Loucy (cell line): ENCODE measurements at regions not wholly inside any gene's neighbourhood (a gene's known extent, or its start where the extent isn't known, plus 50 kb on each side); places are given as distances from the start of the nearest gene placed in this dataset.

Source experiments
- H2AFZ ChIP-seq: fragments of 200-600 bp; sonication (generic); 2 replicates; pipeline ENCODE4 v1.6.0; 2016; ENCODE audit warnings: antibody characterized with exemption, mild to moderate bottlenecking, low read length, moderate library complexity
- H3F3A ChIP-seq: fragments of 200-600 bp; 2 replicates; pipeline ENCODE4 v1.6.0; 2016; ENCODE audit warnings: antibody characterized with exemption, low read depth, mild to moderate bottlenecking
- H3K27me3 ChIP-seq: fragments of 200-600 bp; sonication (generic); 2 replicates; pipeline ENCODE4 v1.6.1; 2014; ENCODE audit warnings: low read length, mild to moderate bottlenecking; ENCODE audit not compliant: insufficient read depth, poor library complexity, severe bottlenecking
- H3K36me3 ChIP-seq: fragments of 200-600 bp; sonication (generic); 2 replicates; pipeline ENCODE4 v1.6.1; 2016; ENCODE audit warnings: low read length; ENCODE audit not compliant: insufficient read depth
- H3K4me1 ChIP-seq: fragments of 200-600 bp; sonication (generic); 2 replicates; pipeline ENCODE4 v1.5.1; 2014; ENCODE audit warnings: low read length, mild to moderate bottlenecking; ENCODE audit not compliant: insufficient read depth, poor library complexity, severe bottlenecking
- H3K4me2 ChIP-seq: fragments of 200-600 bp; sonication (generic); 2 replicates; pipeline ENCODE4 v1.6.0; 2014; ENCODE audit warnings: antibody characterized with exemption, low read length, low read depth, mild to moderate bottlenecking; ENCODE audit not compliant: poor library complexity, severe bottlenecking
- H3K4me3 ChIP-seq: fragments of 200-600 bp; sonication (generic); 2 replicates; pipeline ENCODE4 v1.5.1; 2014; ENCODE audit warnings: low read length, mild to moderate bottlenecking, mixed read lengths; ENCODE audit not compliant: poor library complexity, severe bottlenecking
- H3K79me2 ChIP-seq: fragments of 200-600 bp; sonication (generic); 2 replicates; pipeline ENCODE4 v1.6.1; 2014; ENCODE audit warnings: low read length; ENCODE audit not compliant: insufficient read depth
- H3K9ac ChIP-seq: fragments of 200-600 bp; sonication (generic); 2 replicates; pipeline ENCODE4 v1.6.0; 2014; ENCODE audit warnings: mild to moderate bottlenecking, low read depth, low read length, moderate library complexity; ENCODE audit not compliant: poor library complexity, severe bottlenecking
- H3K9me2 ChIP-seq: fragments of 200-600 bp; sonication (generic); replicated peaks from 2 replicates; pipeline ENCODE4 v1.6.1; 2016; ENCODE audit warnings: low read depth, low read length, mixed read lengths
- H3K9me3 ChIP-seq: fragments of 200-600 bp; sonication (generic); 2 replicates; pipeline ENCODE4 v1.6.1; 2014; ENCODE audit warnings: mild to moderate bottlenecking, antibody characterized with exemption, low read length, low read depth; ENCODE audit not compliant: insufficient read depth
- H4K20me1 ChIP-seq: fragments of 200-600 bp; sonication (generic); 2 replicates; pipeline ENCODE4 v1.6.0; 2014; ENCODE audit warnings: antibody characterized with exemption, low read length, mild to moderate bottlenecking; ENCODE audit not compliant: insufficient read depth, poor library complexity, severe bottlenecking
- CTCF ChIP-seq: fragments of 200-600 bp; sonication (generic); conservative IDR thresholded peaks from 2 replicates; pipeline ENCODE4 v1.5.1; 2014; ENCODE audit warnings: mild to moderate bottlenecking, antibody characterized with exemption, low read length
- EZH2phosphoT487 ChIP-seq: fragments of 200-600 bp; IDR thresholded peaks from 2 replicates; pipeline ENCODE4 v1.6.1; 2018; ENCODE audit warnings: antibody characterized with exemption, mild to moderate bottlenecking, moderate library complexity, borderline replicate concordance

- Histone ChIP-seq H3K27me3 (no peaks in the 10 kb centered on the region), H3K36me3 (no peaks in the 10 kb centered on the region)
Measured at GRCh38 chr6:115398607-115399006, 662.1 kb downstream of the FRK start.

GRCh38 chr6:115396112-115396906, 664.4 kb downstream of the FRK start:
- no peak overlapping the region for H2AFZ ChIP-seq
- TF ChIP-seq CTCF: no peak
- no peak for TF ChIP-seq EZH2phosphoT487
- H3K9ac ChIP-seq: no peak overlapping the region
- no peak overlapping the region for H3K4me3 ChIP-seq
- no peaks in the 10 kb centered on the region for H3K9me3 ChIP-seq
- no peaks in the 10 kb centered on the region for H3K27me3 ChIP-seq
- H3K4me2 ChIP-seq: no peak overlapping the region
- H3K79me2 ChIP-seq: no peaks in the 10 kb centered on the region
- no peaks in the 10 kb centered on the region for H4K20me1 ChIP-seq
- H3K9me2 ChIP-seq: no peaks in the 10 kb centered on the region
- no peaks in the 10 kb centered on the region for H3F3A ChIP-seq
- H3K36me3 ChIP-seq: no peaks in the 10 kb centered on the region
- H3K4me1 ChIP-seq: no peaks in the 10 kb centered on the region

More at GRCh38 chr6:115398607-115399006, 662.1 kb downstream of the FRK start:
- H3K9me2 ChIP-seq: no peaks in the 10 kb centered on the region
- no peaks in the 10 kb centered on the region for H3K4me1 ChIP-seq
- no peaks in the 10 kb centered on the region for H3K79me2 ChIP-seq
- no peak overlapping the region for H3K4me3 ChIP-seq
- no peak overlapping the region for H2AFZ ChIP-seq
- H4K20me1 ChIP-seq: no peaks in the 10 kb centered on the region
- no peaks in the 10 kb centered on the region for H3K9me3 ChIP-seq
- TF ChIP-seq CTCF (no peak), EZH2phosphoT487 (no peak)
- H3F3A ChIP-seq: no peaks in the 10 kb centered on the region
- no peak overlapping the region for H3K9ac ChIP-seq
- H3K4me2 ChIP-seq: no peak overlapping the region

GRCh38 chr6:115393821-115394220, 666.9 kb downstream of the FRK start:
- no peaks in the 10 kb centered on the region for H3K9me3 ChIP-seq
- H3K9me2 ChIP-seq: no peaks in the 10 kb centered on the region
- no peaks in the 10 kb centered on the region for H3K79me2 ChIP-seq
- no peaks in the 10 kb centered on the region for H4K20me1 ChIP-seq
- H3K36me3 ChIP-seq: no peaks in the 10 kb centered on the region
- no peak overlapping the region for H2AFZ ChIP-seq
- no peaks in the 10 kb centered on the region for H3K4me1 ChIP-seq
- H3K27me3 ChIP-seq: no peaks in the 10 kb centered on the region
- TF ChIP-seq EZH2phosphoT487 (no peak), CTCF (no peak)
- no peak overlapping the region for H3K4me2 ChIP-seq
- H3K9ac ChIP-seq: no peak overlapping the region
- H3K4me3 ChIP-seq: no peak overlapping the region
- no peaks in the 10 kb centered on the region for H3F3A ChIP-seq
